GM12872 (cell line): ENCODE measurements at regions not wholly inside any gene's neighbourhood (a gene's known extent, or its start where the extent isn't known, plus 50 kb on each side); places are given as distances from the start of the nearest gene placed in this dataset.

Experiments
- TF ChIP-seq, protein P1 (sequence below): IDR thresholded peaks from 3 replicates; pipeline ENCODE4 v1.5.1; 2011; ENCODE audit warnings: low read depth, mild to moderate bottlenecking, low read length, moderate library complexity; ENCODE audit not compliant: insufficient read depth

DNA sequence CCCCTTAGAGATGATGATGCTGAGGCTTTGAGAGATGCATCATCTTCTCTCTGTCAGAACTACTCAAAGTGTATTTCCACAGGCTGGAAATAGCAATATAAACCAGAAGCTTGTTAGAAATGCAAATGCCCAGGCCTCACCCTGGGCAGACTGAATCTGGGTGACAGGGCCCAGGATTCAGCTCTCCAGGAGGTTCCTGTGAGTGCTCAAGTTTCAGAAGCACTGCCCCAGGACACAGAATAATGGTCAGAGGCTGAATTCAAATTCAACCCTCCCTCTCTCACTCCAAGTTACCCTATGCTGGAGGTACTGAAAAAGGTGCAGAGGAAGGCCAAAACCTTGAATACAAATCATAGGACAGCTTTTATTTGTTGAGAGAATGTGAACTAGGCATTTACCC is 98.5 kb upstream of the NGF start:
- TF ChIP-seq, protein P1, sequence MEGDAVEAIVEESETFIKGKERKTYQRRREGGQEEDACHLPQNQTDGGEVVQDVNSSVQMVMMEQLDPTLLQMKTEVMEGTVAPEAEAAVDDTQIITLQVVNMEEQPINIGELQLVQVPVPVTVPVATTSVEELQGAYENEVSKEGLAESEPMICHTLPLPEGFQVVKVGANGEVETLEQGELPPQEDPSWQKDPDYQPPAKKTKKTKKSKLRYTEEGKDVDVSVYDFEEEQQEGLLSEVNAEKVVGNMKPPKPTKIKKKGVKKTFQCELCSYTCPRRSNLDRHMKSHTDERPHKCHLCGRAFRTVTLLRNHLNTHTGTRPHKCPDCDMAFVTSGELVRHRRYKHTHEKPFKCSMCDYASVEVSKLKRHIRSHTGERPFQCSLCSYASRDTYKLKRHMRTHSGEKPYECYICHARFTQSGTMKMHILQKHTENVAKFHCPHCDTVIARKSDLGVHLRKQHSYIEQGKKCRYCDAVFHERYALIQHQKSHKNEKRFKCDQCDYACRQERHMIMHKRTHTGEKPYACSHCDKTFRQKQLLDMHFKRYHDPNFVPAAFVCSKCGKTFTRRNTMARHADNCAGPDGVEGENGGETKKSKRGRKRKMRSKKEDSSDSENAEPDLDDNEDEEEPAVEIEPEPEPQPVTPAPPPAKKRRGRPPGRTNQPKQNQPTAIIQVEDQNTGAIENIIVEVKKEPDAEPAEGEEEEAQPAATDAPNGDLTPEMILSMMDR: no peak

DNA sequence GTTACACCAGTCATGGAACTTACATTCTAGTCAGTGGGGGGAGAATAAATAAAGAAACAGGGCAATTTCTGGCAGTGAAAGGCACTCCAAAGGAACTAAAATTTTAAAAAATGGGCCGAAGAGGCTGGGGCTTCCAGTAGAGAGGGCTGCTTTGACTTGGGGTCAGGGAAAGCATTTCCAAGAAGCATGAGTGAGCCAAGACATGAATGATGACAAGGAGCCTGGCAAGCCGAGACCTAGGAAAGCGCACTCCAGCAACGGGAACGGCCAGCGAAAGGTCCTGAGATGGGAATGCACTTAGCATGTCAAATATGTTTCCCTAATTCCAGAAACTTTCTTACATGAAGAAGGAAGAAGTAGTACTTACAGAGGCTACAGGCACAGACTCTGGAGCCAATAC is 95.4 kb upstream of the NGF start:
- TF ChIP-seq, protein P1: no peak

DNA sequence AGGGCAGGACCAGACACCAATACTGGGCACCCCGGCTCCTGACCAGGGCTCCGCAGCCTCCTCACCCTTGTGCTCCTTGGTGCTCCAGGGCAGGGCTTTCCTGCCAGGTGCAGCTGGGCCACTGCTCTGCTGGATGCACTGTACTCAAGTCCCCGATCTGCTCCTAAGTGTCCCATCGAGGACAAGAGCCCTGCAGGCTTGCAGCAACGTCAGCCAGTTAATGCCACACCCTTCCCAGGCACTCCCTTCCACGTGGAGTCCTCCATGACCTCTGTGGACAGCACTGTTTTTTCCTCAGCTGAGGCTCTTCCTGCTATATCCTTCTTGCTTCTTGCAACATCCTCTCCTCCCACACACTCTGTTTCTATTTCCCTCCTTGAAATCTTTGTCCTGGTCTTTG is 94.0 kb upstream of the NGF start:
- TF ChIP-seq, protein P1: no peak

DNA sequence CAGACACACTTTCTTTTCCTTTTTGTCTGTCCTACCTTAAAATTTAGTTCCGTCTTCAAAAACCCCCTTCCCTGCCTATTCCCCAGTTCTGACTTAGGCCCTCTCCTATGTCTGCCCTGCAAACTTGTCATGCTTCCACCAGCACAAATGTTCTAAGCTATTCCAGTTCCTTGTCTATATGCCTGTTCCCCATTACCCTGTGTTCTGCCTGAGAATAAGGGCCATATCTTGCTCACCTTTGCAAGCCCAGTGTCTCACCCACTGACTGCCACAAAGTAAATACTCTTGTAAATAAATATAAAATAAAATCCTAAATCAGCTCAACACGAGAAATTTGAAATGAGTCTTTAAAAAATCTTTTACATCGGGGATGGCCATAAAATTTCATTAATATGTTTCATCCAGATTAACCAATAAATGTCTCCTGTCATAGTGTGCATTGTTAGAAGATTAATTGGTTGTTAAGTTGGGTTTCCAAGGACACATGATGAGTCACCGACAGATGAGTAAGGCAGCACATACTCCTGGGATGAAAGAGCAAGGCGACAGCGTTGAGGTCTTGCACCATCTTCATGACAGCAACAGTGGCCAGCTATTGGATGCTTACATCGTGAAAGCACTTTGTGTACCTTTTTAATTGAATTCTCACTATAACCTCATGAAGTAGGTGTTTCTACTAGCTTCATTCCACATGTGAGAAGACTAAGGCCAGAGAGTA is 92.6 kb upstream of the NGF start:
- TF ChIP-seq, protein P1: no peak

DNA sequence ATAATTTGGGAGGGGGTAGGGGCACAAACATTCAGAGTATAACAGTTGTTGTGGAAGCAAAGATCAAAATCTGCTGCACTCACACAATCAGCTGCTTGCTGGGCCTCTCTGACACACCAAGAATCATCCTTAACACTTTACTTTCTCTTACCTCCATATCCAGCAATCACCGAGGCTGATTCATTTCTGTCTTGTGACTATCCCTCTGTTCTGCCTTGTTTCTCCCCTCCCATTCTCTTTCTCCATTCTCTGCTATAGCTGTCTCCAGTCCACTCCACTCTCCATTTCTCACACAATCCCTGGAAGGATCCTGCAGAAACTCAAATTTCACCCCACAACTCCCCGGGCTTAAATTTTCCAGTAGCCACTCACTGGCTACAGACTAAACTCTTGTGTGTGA is 91.8 kb upstream of the NGF start:
- TF ChIP-seq, protein P1: no peak

DNA sequence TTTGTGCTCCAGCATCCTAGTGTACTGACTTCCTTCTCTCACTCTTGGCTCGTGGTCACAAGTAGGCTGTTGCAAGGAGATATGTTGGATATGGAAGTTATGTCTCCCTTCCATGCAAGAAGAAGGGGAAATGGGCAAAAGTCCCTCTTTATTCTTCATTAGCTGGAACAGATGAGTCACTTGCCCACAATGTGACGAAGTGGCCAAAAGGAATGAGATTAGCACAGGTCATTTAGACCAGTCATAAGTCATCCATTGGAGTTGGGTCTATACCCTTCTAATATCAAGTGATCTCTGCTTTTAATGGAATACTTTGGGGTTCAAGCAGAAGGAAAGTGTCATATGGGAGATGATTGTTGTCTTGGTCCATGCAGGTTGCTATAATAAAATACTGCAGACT is 91.2 kb upstream of the NGF start:
- TF ChIP-seq, protein P1: no peak

DNA sequence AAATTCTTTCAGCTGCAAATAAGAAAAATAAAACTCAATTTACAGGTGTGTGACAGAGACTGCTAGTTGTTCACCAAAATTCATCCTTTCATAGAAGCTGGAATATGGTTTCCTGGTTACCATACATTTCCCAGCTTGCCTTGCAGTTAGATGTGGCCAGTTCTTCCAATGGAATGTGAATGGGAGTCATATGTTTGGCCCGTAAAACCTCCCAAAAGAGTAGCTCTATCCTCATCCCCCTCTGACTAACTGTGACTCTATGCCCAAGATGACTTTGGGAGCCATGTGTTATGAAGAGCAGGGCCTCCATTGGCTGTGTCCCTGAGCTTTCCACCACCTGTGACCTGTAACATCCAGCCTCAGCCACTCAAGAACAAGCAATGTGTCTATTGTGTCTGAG is 90.6 kb upstream of the NGF start:
- TF ChIP-seq, protein P1: no peak

DNA sequence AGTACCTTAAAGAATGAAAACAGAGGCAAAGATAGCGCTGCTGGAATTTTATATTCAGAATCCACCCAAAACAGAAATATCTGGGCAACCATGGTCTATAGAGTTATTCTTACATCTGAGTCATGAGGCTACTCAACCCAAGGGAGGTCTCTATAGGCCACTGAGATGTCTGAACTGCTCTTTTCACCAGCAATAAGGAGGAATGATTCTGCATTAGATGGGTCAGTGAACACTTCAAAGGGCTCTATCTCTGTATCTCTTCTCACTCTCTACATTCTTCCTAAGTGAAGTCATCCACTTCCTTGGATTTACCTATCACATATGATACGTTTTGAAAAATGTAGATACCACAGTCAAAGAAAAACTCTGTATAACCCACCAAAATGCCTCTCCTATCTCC is 90.2 kb upstream of the NGF start:
- TF ChIP-seq, protein P1: no peak
